SK-N-SH treated with all-trans-retinoic acid at 6 μM for 48 hours (cell line): ENCODE measurements at regions not wholly inside any gene's neighbourhood (a gene's known extent, or its start where the extent isn't known, plus 50 kb on each side); places are given as distances from the start of the nearest gene placed in this dataset.

Source experiments
- GLIS3 ChIP-seq: fragments of 250-450 bp; sonication (Bioruptor Pico); IDR thresholded peaks from 2 replicates; pipeline ENCODE4 v1.5.0; 2020; ENCODE audit warnings: mild to moderate bottlenecking, moderate library complexity
- ZFP3 ChIP-seq: fragments of 250-450 bp; sonication (Bioruptor Pico); IDR thresholded peaks from 2 replicates; pipeline ENCODE4 v1.5.0; 2020; ENCODE audit warnings: mild to moderate bottlenecking, moderate library complexity
- ZFP30 ChIP-seq: fragments of 450-650 bp; formaldehyde crosslinking; IDR thresholded peaks from 2 replicates; pipeline ENCODE4 v1.5.0; 2022; ENCODE audit warnings: mild to moderate bottlenecking, moderate library complexity
- ZNF565 ChIP-seq: fragments of 450-650 bp; formaldehyde crosslinking; conservative IDR thresholded peaks from 2 replicates; pipeline ENCODE4 v1.5.0; 2020; ENCODE audit warnings: low read depth, mild to moderate bottlenecking, moderate library complexity
- ZNF70 ChIP-seq: fragments of 450-650 bp; formaldehyde crosslinking; IDR thresholded peaks from 2 replicates; pipeline ENCODE4 v1.5.0; 2020; ENCODE audit warnings: mild to moderate bottlenecking, moderate library complexity
- ZNF8 ChIP-seq: fragments of 450-650 bp; formaldehyde crosslinking; IDR thresholded peaks from 2 replicates; pipeline ENCODE4 v1.5.0; 2020; ENCODE audit warnings: mild to moderate bottlenecking, moderate library complexity
- TF ChIP-seq, protein P1 (sequence below): fragments of 250-450 bp; sonication (Bioruptor Pico); IDR thresholded peaks from 2 replicates; pipeline ENCODE4 v1.5.1; 2020; ENCODE audit warnings: low read depth, mild to moderate bottlenecking, moderate library complexity

DNA sequence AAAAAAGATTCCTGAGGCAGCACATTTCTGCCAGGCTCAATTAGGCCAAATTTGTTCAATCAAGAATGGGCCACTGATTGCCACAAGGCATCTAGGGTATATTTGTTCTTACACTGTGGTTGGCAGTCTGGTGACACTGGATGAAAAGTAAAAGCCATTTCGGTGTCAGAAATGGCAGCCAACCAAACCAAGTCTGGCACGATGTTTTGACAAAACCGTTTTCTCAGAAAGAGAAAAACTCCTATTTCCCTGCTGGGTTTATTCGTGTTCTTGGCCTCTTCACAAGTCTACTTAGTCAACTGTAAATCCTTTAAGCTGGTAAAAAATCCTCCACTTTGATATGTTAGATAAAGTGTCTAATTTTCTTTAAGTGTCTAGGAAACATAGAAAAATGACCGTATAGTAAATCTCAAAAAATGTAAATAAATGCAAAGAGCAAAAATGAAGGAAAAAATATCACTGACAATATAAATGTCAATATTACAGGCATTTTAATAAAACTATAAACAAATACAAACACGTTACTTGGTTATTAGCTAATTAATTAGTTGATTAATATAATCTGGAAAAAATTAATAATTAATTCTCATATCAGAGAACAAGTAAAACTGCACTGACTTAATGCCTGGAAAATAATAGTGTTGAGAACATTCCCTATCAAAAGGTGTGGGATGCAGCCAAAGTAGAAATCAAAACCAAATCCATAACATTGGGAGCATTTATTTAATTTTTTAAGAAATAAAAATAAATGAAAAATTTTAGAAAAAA is 182.0 kb upstream of the ZNF804A start:
- TF ChIP-seq ZFP3 (CRISPR knock-in tag) = no peak
- no peak for TF ChIP-seq ZNF8 (CRISPR knock-in tag)
- no peak for TF ChIP-seq GLIS3 (CRISPR knock-in tag)
- TF ChIP-seq, protein P1, sequence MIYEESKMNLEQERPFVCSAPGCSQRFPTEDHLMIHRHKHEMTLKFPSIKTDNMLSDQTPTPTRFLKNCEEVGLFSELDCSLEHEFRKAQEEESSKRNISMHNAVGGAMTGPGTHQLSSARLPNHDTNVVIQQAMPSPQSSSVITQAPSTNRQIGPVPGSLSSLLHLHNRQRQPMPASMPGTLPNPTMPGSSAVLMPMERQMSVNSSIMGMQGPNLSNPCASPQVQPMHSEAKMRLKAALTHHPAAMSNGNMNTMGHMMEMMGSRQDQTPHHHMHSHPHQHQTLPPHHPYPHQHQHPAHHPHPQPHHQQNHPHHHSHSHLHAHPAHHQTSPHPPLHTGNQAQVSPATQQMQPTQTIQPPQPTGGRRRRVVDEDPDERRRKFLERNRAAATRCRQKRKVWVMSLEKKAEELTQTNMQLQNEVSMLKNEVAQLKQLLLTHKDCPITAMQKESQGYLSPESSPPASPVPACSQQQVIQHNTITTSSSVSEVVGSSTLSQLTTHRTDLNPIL = no peak
- TF ChIP-seq ZNF565 = no peak
- TF ChIP-seq ZNF70 (CRISPR knock-in tag) = no peak
- TF ChIP-seq ZFP30 = no peak
